ENCODE measurements at regions not wholly inside any gene's neighbourhood (a gene's known extent, or its start where the extent isn't known, plus 50 kb on each side); places are given as distances from the start of the nearest gene placed in this dataset.

GRCh38 chr6:81813305-81813704, 60.8 kb upstream of the TENT5A start:
- no peak for ATAC-seq
- intact Hi-C loops (cut with micrococcal nuclease; ENCODE audit: unreplicated experiment) (no loop called here), in situ Hi-C loops (cut with HindIII; ENCODE audit: low pct_unique_long_range_greater_than_20kb, low sequenced_read_pairs) (no loop called here)
- POLR2A ChIA-PET: no interaction called here
- Histone ChIP-seq H3K9me3 (ENCODE audit: control insufficient read depth, insufficient read depth, low read depth, low read length) (no peaks in the 10 kb centered on the region), H3K36me3 (ENCODE audit: control insufficient read depth, insufficient read depth, low read length) (no peaks in the 10 kb centered on the region), H3K27ac (ENCODE audit: low read length) (no peak overlapping the region), H3K4me3 (ENCODE audit: low read depth in 2 of 2, low read length in 2 of 2) (no peak overlapping the region), H3K4me1 (ENCODE audit: control insufficient read depth, insufficient read depth, low read length) (no peaks in the 10 kb centered on the region), H3K27me3 (ENCODE audit: control insufficient read depth, insufficient read depth, low read length) (no peaks in the 10 kb centered on the region)
- no TSS peak for BruUV-seq (replicated peaks)
- CTCF ChIA-PET: no interaction called here
- DNase-seq (ENCODE audit: low read depth, low spot score): no peak
- no peak for TF ChIP-seq REST (IDR thresholded peaks at IDR 0.05; ENCODE audit: insufficient read depth in 1 of 2, low read depth in 2 of 2, low read length in 1 of 2)
- no peak for TF ChIP-seq POLR2AphosphoS5 (IDR thresholded peaks at IDR 0.05; ENCODE audit: low read depth, low read length)
- no peak for TF ChIP-seq TCF7L2 (IDR thresholded peaks at IDR 0.05; ENCODE audit: low read depth, low read length)
- TF ChIP-seq SIN3A (IDR thresholded peaks at IDR 0.05; ENCODE audit: borderline replicate concordance, insufficient read depth, low read depth, low read length): no peak

- TF ChIP-seq CTCF (IDR thresholded peaks at IDR 0.05) (no peak), REST (IDR thresholded peaks at IDR 0.05; ENCODE audit: insufficient read depth in 1 of 2, low read depth in 2 of 2, low read length in 1 of 2) (no peak), TCF7L2 (IDR thresholded peaks at IDR 0.05; ENCODE audit: low read depth, low read length) (no peak), POLR2AphosphoS5 (IDR thresholded peaks at IDR 0.05; ENCODE audit: low read depth, low read length) (no peak)
- CTCF ChIA-PET: no interaction called here
- H3K4me1 ChIP-seq (ENCODE audit: control insufficient read depth, insufficient read depth, low read length): no peaks in the 10 kb centered on the region
- POLR2A ChIA-PET: no interaction called here
- no peaks in the 10 kb centered on the region for H3K27me3 ChIP-seq (ENCODE audit: control insufficient read depth, insufficient read depth, low read length)
- no peak overlapping the region for H3K27ac ChIP-seq (ENCODE audit: low read length)
- ATAC-seq (no peak), DNase-seq (ENCODE audit: low read depth, low spot score) (no peak)
- BruUV-seq (replicated peaks): no TSS peak
- H3K36me3 ChIP-seq (ENCODE audit: control insufficient read depth, insufficient read depth, low read length): no peaks in the 10 kb centered on the region
- intact Hi-C loops (cut with micrococcal nuclease; ENCODE audit: unreplicated experiment): no loop called here
- H3K9me3 ChIP-seq (ENCODE audit: control insufficient read depth, insufficient read depth, low read depth, low read length): no peaks in the 10 kb centered on the region
- H3K4me3 ChIP-seq (ENCODE audit: low read depth in 2 of 2, low read length in 2 of 2): no peak overlapping the region
- in situ Hi-C loops (cut with HindIII; ENCODE audit: low pct_unique_long_range_greater_than_20kb, low sequenced_read_pairs): no loop called here
These were observed 59.9 kb upstream of the TENT5A start for GRCh38 chr6:81812401-81812800.

All from Panc1 (cell line).